PFSK-1 (cell line): ENCODE measurements at regions not wholly inside any gene's neighbourhood (a gene's known extent, or its start where the extent isn't known, plus 50 kb on each side); places are given as distances from the start of the nearest gene placed in this dataset.

Experiments used
- FOXP2 ChIP-seq: optimal IDR thresholded peaks from 2 replicates; pipeline ENCODE3; 2011; ENCODE audit warnings: borderline replicate concordance, control low read depth, inconsistent platforms; ENCODE audit not compliant: insufficient read depth; ENCODE audit errors: extremely low read length, extremely low read depth
- POLR2AphosphoS5 ChIP-seq: IDR thresholded peaks from 2 replicates; pipeline ENCODE4 v1.6.1; 2012; ENCODE audit warnings: low read depth, mild to moderate bottlenecking, control low read depth, low read length, moderate library complexity
- REST ChIP-seq, 2 experiments: IDR thresholded peaks; 2 replicates each; pipeline versions ENCODE4 v1.6.1 to v1.8.0; 2011 to 2012; ENCODE audit warnings: low read depth in 2 of 2, low read length in 2 of 2, control low read depth in 1 of 2, inconsistent platforms in 1 of 2, mild to moderate bottlenecking in 1 of 2, moderate library complexity in 1 of 2; ENCODE audit not compliant: insufficient read depth in 1 of 2
- SIN3A ChIP-seq: IDR thresholded peaks from 2 replicates; pipeline ENCODE4 v1.6.1; 2012; ENCODE audit warnings: mild to moderate bottlenecking, low read length, moderate library complexity, borderline replicate concordance; ENCODE audit not compliant: insufficient read depth
- TAF1 ChIP-seq: IDR thresholded peaks from 2 replicates; pipeline ENCODE4 v1.6.1; 2012; ENCODE audit warnings: low read length, control low read depth, borderline replicate concordance; ENCODE audit not compliant: insufficient read depth

- no peak for TF ChIP-seq TAF1
- no peak for TF ChIP-seq FOXP2
- TF ChIP-seq POLR2AphosphoS5: no peak
- TF ChIP-seq SIN3A: no peak
- TF ChIP-seq REST (IDR thresholded peaks at IDR 0.05; ENCODE audit: insufficient read depth in 1 of 2, low read depth in 2 of 2, low read length in 2 of 2): no peak
These were observed 170.8 kb upstream of the ANK3 start for GRCh38 chr10:60560451-60560850.

- no peak for TF ChIP-seq TAF1
- TF ChIP-seq SIN3A: no peak
- no peak for TF ChIP-seq FOXP2
- TF ChIP-seq REST (IDR thresholded peaks at IDR 0.05; ENCODE audit: insufficient read depth in 1 of 2, low read depth in 2 of 2, low read length in 2 of 2): no peak
- TF ChIP-seq POLR2AphosphoS5: no peak
These were observed 166.0 kb upstream of the ANK3 start for GRCh38 chr10:60555700-60556099.

GRCh38 chr10:60549686-60550085 lies 160.0 kb upstream of the ANK3 start:
- TF ChIP-seq FOXP2 (no peak), POLR2AphosphoS5 (no peak), TAF1 (no peak), REST (IDR thresholded peaks at IDR 0.05; ENCODE audit: insufficient read depth in 1 of 2, low read depth in 2 of 2, low read length in 2 of 2) (no peak), SIN3A (no peak)

GRCh38 chr10:60542657-60543056 lies 153.0 kb upstream of the ANK3 start:
- TF ChIP-seq FOXP2 (no peak), REST (IDR thresholded peaks at IDR 0.05; ENCODE audit: insufficient read depth in 1 of 2, low read depth in 2 of 2, low read length in 2 of 2) (no peak), SIN3A (no peak), TAF1 (no peak), POLR2AphosphoS5 (no peak)

- no peak for TF ChIP-seq TAF1
These were observed 151.8 kb upstream of the ANK3 start for GRCh38 chr10:60541451-60541850.
